Endothelial cell of umbilical vein (primary cell): ENCODE measurements at regions not wholly inside any gene's neighbourhood (a gene's known extent, or its start where the extent isn't known, plus 50 kb on each side); places are given as distances from the start of the nearest gene placed in this dataset.

Source experiments
- BruUV-seq: library from RNA; stranded (reverse); fragments of 400-500 nt; replicated peaks from 2 replicates; lab custom pipeline; 2021; lab: Mats Ljungman, UMichigan
- CTCF ChIA-PET: fragments of 300-600, 350-600 bp; sonication (Branson Sonifier 250); formaldehyde crosslinking; loops from one replicate; lab custom pipeline; 2021; ENCODE audit warnings: antibody characterized with exemption, inconsistent platforms; lab: Charles Lee
- POLR2A ChIA-PET: fragments of 300-600, 350-600 bp; sonication (Branson Sonifier 250); formaldehyde crosslinking; loops from one replicate; lab custom pipeline; 2021; ENCODE audit warnings: antibody characterized with exemption, inconsistent platforms; lab: Charles Lee
- DNase-seq: peaks from one replicate; pipeline ENCODE4 v3.0.0-alpha.2; 2011; ENCODE audit warnings: low read depth, low spot score
- FAIRE-seq: peaks from 2 replicates; lab custom pipeline; 2011; peaks lifted over from hg19 to GRCh38; lab: Jason Lieb, UNC
- H2AFZ ChIP-seq: 2 replicates; pipeline ENCODE4 v1.6.0; 2012; ENCODE audit warnings: low read depth, low read length, control low read depth, inconsistent platforms
- H3K27ac ChIP-seq: 2 replicates; pipeline ENCODE4 v1.5.1; 2011; ENCODE audit warnings: low read depth, mild to moderate bottlenecking, control low read depth, low read length, moderate library complexity; ENCODE audit not compliant: insufficient read depth
- H3K27me3 ChIP-seq, 2 experiments: 2 replicates each; pipeline versions ENCODE4 v1.6.0 to v1.6.1; 2011; ENCODE audit warnings: low read length in 2 of 2, mixed read lengths in 1 of 2; ENCODE audit not compliant: control insufficient read depth in 2 of 2, insufficient read depth in 2 of 2
- H3K36me3 ChIP-seq, 2 experiments: 2 replicates in 1 of 2; 3 replicates in 1 of 2; pipeline ENCODE4 v1.5.1; 2011; ENCODE audit warnings: low read length in 2 of 2, mild to moderate bottlenecking in 1 of 2, moderate library complexity in 1 of 2; ENCODE audit not compliant: control insufficient read depth in 2 of 2, insufficient read depth in 2 of 2; ENCODE audit errors: extremely low read depth in 1 of 2
- H3K4me1 ChIP-seq: 3 replicates; pipeline ENCODE4 v1.5.1; 2011; ENCODE audit warnings: mild to moderate bottlenecking, low read length; ENCODE audit not compliant: control insufficient read depth, insufficient read depth; ENCODE audit errors: extremely low read depth
- H3K4me2 ChIP-seq: 2 replicates; pipeline ENCODE4 v1.6.1; 2011; ENCODE audit warnings: low read length, control low read depth, mixed read lengths; ENCODE audit not compliant: insufficient read depth
- H3K4me3 ChIP-seq, 3 experiments: fragments of 200-600 bp in 1 of 3; sonication (generic), shearing (Covaris generic) in 1 of 3; replicated peaks in 1 of 3; 2 replicates each; pipeline ENCODE4 v1.5.1; 2011 to 2016; ENCODE audit warnings: control low read depth in 3 of 3, low read length in 3 of 3, mild to moderate bottlenecking in 2 of 3, inconsistent platforms in 1 of 3, low read depth in 1 of 3, moderate library complexity in 1 of 3; ENCODE audit not compliant: insufficient read depth in 1 of 3
- H3K79me2 ChIP-seq: 2 replicates; pipeline ENCODE4 v1.6.0; 2012; ENCODE audit warnings: low read length, inconsistent platforms; ENCODE audit not compliant: control insufficient read depth, insufficient read depth
- H3K9ac ChIP-seq: replicated peaks from 2 replicates; pipeline ENCODE3; 2011; ENCODE audit warnings: low read length, control low read depth; ENCODE audit not compliant: insufficient read depth; ENCODE audit errors: extremely low read depth
- H3K9me1 ChIP-seq: replicated peaks from 3 replicates; pipeline ENCODE4 v1.6.0; 2011; ENCODE audit warnings: mild to moderate bottlenecking, low read length; ENCODE audit not compliant: control insufficient read depth, insufficient read depth; ENCODE audit errors: extremely low read depth
- H3K9me3 ChIP-seq: replicated peaks from 2 replicates; pipeline ENCODE4 v1.5.1; 2012; ENCODE audit warnings: low read length, inconsistent platforms; ENCODE audit not compliant: control insufficient read depth, insufficient read depth
- H4K20me1 ChIP-seq: replicated peaks from 2 replicates; pipeline ENCODE3; 2011; ENCODE audit warnings: mild to moderate bottlenecking, low read length; ENCODE audit not compliant: control insufficient read depth, insufficient read depth; ENCODE audit errors: extremely low read depth
- CTCF ChIP-seq, 2 donors: IDR thresholded peaks; 1 replicate in 1 of 2; 2 replicates in 1 of 2; pipeline ENCODE4 v1.5.1; 2011; ENCODE audit warnings: low read length in 2 of 2, mild to moderate bottlenecking in 2 of 2, moderate library complexity in 2 of 2, control low read depth in 1 of 2, inconsistent platforms in 1 of 2, low read depth in 1 of 2; ENCODE audit not compliant: insufficient read depth in 1 of 2; ENCODE audit errors: extremely low read depth in 1 of 2
- FOS ChIP-seq: IDR thresholded peaks from 2 replicates; pipeline ENCODE4 v1.6.1; 2011; ENCODE audit warnings: mild to moderate bottlenecking, low read length, moderate library complexity, borderline replicate concordance; ENCODE audit not compliant: insufficient read depth
- GATA2 ChIP-seq: IDR thresholded peaks from 2 replicates; pipeline ENCODE4 v1.7.0; 2011; ENCODE audit warnings: low read depth, mild to moderate bottlenecking, moderate library complexity, mixed read lengths, low read length; ENCODE audit not compliant: insufficient read length, insufficient read depth
- JUN ChIP-seq: IDR thresholded peaks from 2 replicates; pipeline ENCODE4 v1.6.1; 2011; ENCODE audit warnings: borderline replicate concordance, low read depth; ENCODE audit not compliant: insufficient read length, insufficient read depth
- MAX ChIP-seq: IDR thresholded peaks from 2 replicates; pipeline ENCODE4 v1.6.1; 2011; ENCODE audit not compliant: insufficient read depth, insufficient read length
- POLR2A ChIP-seq: IDR thresholded peaks from 2 replicates; pipeline ENCODE4 v1.6.1; 2012; ENCODE audit warnings: low read depth, mild to moderate bottlenecking, control low read depth, low read length
- POLR2AphosphoS5 ChIP-seq: IDR thresholded peaks from 2 replicates; pipeline ENCODE4 v1.6.1; 2012; ENCODE audit warnings: low read depth, mild to moderate bottlenecking, control low read depth, low read length, moderate library complexity; ENCODE audit not compliant: insufficient read depth
- dilution Hi-C: fragments of 300-500 bp; cut with MboI; formaldehyde crosslinking; loops from one replicate; pipeline ENCODE4 v1.15.0; 2019; ENCODE audit warnings: low sequenced_read_pairs; ENCODE audit not compliant: extremely low pct_ligation_motif_present
- intact Hi-C: fragments of 100-400 bp; cut with micrococcal nuclease; formaldehyde crosslinking; loops from one replicate; pipeline ENCODE4 v1.10.0; 2022

GRCh38 chr3:147002721-147003120 is 397.6 kb upstream of the PLSCR5 start:
- no TSS peak for BruUV-seq
- Histone ChIP-seq H2AFZ (no peak overlapping the region), H3K36me3 (no peaks in the 10 kb centered on the region), H3K27ac (no peak overlapping the region), H3K4me1 (no peaks in the 10 kb centered on the region), H3K79me2 (no peaks in the 10 kb centered on the region), H3K4me2 (no peak overlapping the region), H3K9me1 (no peaks in the 10 kb centered on the region), H4K20me1 (no peaks in the 10 kb centered on the region), H3K9me3 (no peaks in the 10 kb centered on the region), H3K4me3 (no peak overlapping the region), H3K9ac (no peak overlapping the region), H3K27me3 (no peaks in the 10 kb centered on the region)
- DNase-seq (no peak), FAIRE-seq (no peak)
- ChIA-PET CTCF (no interaction called here), POLR2A (no interaction called here)
- intact Hi-C loops = no loop called here
- TF ChIP-seq GATA2 = no peak
- TF ChIP-seq CTCF (IDR thresholded peaks at IDR 0.05; ENCODE audit: extremely low read depth in 1 of 2, insufficient read depth in 1 of 2, low read depth in 1 of 2, low read length in 2 of 2) = no peak
- TF ChIP-seq MAX = no peak
- no peak for TF ChIP-seq FOS
- TF ChIP-seq JUN = no peak
- no peak for TF ChIP-seq POLR2A
- no peak for TF ChIP-seq POLR2AphosphoS5
- dilution Hi-C loops = no loop called here
